Testis (tissue), 2 donors: ENCODE measurements at regions not wholly inside any gene's neighbourhood (a gene's known extent, or its start where the extent isn't known, plus 50 kb on each side); places are given as distances from the start of the nearest gene placed in this dataset.

ENCODE experiments used
- DNase-seq: peaks from one replicate; pipeline ENCODE4 v3.0.0-alpha.2; 2019
- H3K27ac ChIP-seq, 2 donors: fragments of 200-600 bp; sonication (generic); one replicate each; pipeline ENCODE4 v1.5.1; 2019
- H3K27me3 ChIP-seq: fragments of 200-600 bp; sonication (generic); one replicate; pipeline ENCODE4 v1.5.1; 2019
- H3K36me3 ChIP-seq: fragments of 200-600 bp; sonication (generic); one replicate; pipeline ENCODE4 v1.5.1; 2017; ENCODE audit warnings: low read depth; ENCODE audit errors: missing control alignments
- H3K4me1 ChIP-seq: fragments of 200-600 bp; sonication (generic); one replicate; pipeline ENCODE4 v1.5.1; 2019
- H3K4me3 ChIP-seq, 2 donors: fragments of 200-600 bp; sonication (generic); one replicate each; pipeline ENCODE4 v1.5.1; 2017 to 2019
- H3K9me3 ChIP-seq: fragments of 200-600 bp; sonication (generic); one replicate; pipeline ENCODE4 v1.5.1; 2017
- POLR2A ChIP-seq: fragments of 450-650 bp; IDR thresholded peaks from one replicate; pipeline ENCODE4 v1.6.1; 2017; ENCODE audit warnings: antibody characterized with exemption, mild to moderate bottlenecking, moderate library complexity
- WGBS, 2 donors: methylation state at CpG; one replicate each; pipeline ENCODE4 v1.1.5; 2018; 5-methylcytosine and 5-hydroxymethylcytosine counted together
- intact Hi-C: fragments of 100-400 bp; cut with DNase I; formaldehyde crosslinking; loops from one replicate; pipeline ENCODE4 v1.15.1; 2023; ENCODE audit warnings: low total_unique reads
- TF ChIP-seq, protein P1 (sequence below), 3 experiments: fragments of 450-650 bp in 2 of 3; fragments of 200-600 bp in 1 of 3; sonication (generic) in 1 of 3; IDR thresholded peaks; one replicate each; pipeline ENCODE4 v1.5.1; 2016 to 2019; ENCODE audit warnings: antibody characterized with exemption in 3 of 3, mild to moderate bottlenecking in 2 of 3, moderate library complexity in 1 of 3

DNA sequence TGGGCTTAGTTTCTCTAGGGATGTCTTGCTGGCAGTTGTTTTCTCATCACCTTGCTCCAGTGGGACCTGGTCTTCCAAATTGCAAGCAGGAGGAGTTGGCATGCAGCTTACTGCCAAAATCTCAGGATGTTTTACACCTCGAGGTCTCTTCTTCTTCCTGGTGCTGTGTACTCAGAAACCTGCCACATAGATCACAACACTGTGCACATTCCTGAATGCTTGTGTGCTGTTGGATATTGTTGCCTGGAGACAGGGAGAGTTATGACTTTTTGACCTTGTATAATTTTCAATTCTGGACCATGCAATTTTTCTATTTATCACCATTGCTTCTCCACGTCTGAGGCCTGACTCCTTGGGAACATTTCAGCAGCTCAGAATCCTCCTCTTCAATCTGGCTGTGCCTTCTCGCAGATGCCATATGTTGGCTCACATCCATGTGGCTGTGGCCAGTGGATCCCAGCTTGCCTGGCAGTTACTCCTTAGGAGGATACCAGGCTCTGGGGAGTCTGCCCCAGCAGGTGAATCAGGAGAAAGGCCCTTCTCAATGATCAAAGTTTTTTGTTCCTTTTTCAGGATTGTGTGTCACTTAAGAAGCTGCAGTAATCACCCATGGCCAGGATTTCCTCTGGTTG, 489.3 kb downstream of the TSN start:
- intact Hi-C loops: no loop called here
- 63 to 70% methylated on average over 3 of the region's 3 CpGs for WGBS, 2 donors
- H3K9me3 ChIP-seq: no peaks in the 10 kb centered on the region
- H3K4me3 ChIP-seq: no peak overlapping the region
- no peak for TF ChIP-seq POLR2A
- TF ChIP-seq, protein P1, sequence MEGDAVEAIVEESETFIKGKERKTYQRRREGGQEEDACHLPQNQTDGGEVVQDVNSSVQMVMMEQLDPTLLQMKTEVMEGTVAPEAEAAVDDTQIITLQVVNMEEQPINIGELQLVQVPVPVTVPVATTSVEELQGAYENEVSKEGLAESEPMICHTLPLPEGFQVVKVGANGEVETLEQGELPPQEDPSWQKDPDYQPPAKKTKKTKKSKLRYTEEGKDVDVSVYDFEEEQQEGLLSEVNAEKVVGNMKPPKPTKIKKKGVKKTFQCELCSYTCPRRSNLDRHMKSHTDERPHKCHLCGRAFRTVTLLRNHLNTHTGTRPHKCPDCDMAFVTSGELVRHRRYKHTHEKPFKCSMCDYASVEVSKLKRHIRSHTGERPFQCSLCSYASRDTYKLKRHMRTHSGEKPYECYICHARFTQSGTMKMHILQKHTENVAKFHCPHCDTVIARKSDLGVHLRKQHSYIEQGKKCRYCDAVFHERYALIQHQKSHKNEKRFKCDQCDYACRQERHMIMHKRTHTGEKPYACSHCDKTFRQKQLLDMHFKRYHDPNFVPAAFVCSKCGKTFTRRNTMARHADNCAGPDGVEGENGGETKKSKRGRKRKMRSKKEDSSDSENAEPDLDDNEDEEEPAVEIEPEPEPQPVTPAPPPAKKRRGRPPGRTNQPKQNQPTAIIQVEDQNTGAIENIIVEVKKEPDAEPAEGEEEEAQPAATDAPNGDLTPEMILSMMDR (IDR thresholded peaks at IDR 0.05): no peak
- DNase-seq: no peak
- no peaks in the 10 kb centered on the region for H3K27me3 ChIP-seq
- no peaks in the 10 kb centered on the region for H3K4me1 ChIP-seq
- H3K27ac ChIP-seq: no peak overlapping the region
- H3K36me3 ChIP-seq: no peaks in the 10 kb centered on the region

DNA sequence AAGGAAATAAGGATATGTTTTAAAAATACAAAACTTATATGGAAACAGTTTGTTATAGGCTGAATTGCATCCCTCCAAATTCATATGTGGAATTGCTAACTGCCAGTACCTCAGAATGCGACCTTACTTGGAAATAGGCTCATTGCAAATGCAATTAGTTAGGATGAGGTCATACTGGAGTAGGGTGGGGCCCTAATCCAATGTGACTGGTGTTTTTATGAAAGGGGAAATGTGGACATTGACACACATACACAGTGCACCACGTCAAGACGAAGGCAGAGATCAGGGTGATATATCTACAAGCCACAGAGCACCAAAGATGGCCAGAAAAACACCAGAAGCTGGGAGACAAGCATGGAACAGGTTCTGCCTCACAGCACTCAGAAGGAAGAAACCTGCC, 494.2 kb downstream of the TSN start:
- TF ChIP-seq POLR2A: no peak
- TF ChIP-seq, protein P1 (IDR thresholded peaks at IDR 0.05): no peak
- Histone ChIP-seq H3K27ac (no peak overlapping the region), H3K9me3 (no peaks in the 10 kb centered on the region), H3K36me3 (no peaks in the 10 kb centered on the region), H3K4me3 (no peak overlapping the region), H3K4me1 (no peaks in the 10 kb centered on the region), H3K27me3 (no peaks in the 10 kb centered on the region)
- intact Hi-C loops: no loop called here
- DNase-seq: no peak
- WGBS, 2 donors: 77 to 84% methylated on average over 3 of the region's 3 CpGs

DNA sequence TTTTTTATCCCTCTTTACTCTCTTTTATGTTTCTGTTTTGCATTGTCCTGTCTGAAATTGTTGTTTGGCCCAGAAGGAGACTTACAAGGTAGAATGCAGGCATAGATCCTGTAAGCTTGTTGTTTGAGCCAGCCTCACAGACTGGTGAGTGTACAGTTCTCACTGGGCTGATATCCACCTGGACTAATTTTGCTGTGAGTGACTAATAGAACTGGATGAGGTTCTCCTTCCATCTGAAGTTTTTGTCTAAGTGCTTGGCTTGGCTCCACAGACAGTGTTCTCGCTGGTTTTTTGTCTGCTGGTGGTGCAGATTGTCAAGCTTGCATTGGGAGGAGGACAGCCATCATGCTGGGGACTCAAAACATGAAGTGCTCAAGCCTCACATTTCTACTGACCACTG, 495.7 kb downstream of the TSN start:
- Histone ChIP-seq H3K27me3 (no peaks in the 10 kb centered on the region), H3K4me1 (no peaks in the 10 kb centered on the region), H3K9me3 (no peaks in the 10 kb centered on the region), H3K36me3 (no peaks in the 10 kb centered on the region), H3K4me3 (no peak overlapping the region), H3K27ac (no peak overlapping the region)
- DNase-seq: no peak
- intact Hi-C loops: no loop called here
- 96 to 100% methylated on average over 1 of the region's 1 CpG for WGBS, 2 donors
- TF ChIP-seq, protein P1 (IDR thresholded peaks at IDR 0.05): no peak
- no peak for TF ChIP-seq POLR2A

DNA sequence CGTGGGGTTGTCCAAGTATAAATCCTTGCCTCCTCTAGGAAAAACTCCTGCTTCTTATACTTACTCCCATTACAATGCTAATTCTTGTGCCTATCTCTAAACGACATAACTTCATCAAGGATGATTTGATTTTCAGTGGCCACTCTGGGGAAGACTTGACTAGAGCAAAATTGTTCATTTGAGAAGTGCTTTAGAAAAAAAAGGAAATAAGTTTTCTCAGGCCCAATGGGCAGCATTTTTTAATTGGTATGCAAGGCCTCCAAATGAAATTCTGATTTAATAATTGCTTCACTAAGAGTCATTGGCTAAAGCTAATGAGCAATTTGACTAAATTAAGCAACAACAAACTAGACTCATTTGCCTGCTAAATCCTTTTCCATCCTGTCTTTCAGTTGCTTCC, 496.1 kb downstream of the TSN start:
- H3K4me3 ChIP-seq: no peak overlapping the region
- no peaks in the 10 kb centered on the region for H3K9me3 ChIP-seq
- no peaks in the 10 kb centered on the region for H3K4me1 ChIP-seq
- no peaks in the 10 kb centered on the region for H3K27me3 ChIP-seq
- no peaks in the 10 kb centered on the region for H3K36me3 ChIP-seq
- TF ChIP-seq, protein P1 (IDR thresholded peaks at IDR 0.05): no peak
- no peak for TF ChIP-seq POLR2A
- intact Hi-C loops: no loop called here
- 75 to 89% methylated on average over 2 of the region's 2 CpGs for WGBS, 2 donors
- DNase-seq: no peak
- H3K27ac ChIP-seq: no peak overlapping the region

DNA sequence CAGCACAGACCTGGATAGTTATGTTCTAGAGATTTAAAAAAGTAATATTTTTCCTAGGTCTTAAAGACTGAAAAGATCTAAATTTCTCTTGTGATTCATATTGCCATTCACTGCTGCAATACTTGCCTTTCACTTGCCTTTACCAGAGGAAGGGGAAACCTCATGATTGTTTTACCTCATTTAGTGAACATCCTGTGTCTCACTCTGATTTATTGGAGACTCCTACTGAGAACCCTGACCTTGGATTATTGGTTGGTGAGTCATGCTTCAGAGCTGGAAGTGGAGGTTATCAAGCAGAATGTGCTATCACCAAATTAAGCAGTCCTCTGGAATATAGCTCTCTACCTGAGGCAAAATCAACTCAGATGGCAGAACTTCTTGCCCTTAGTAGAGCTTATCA, 500.5 kb downstream of the TSN start:
- H3K36me3 ChIP-seq: no peaks in the 10 kb centered on the region
- no peak for TF ChIP-seq POLR2A
- TF ChIP-seq, protein P1 (IDR thresholded peaks at IDR 0.05): no peak
- intact Hi-C loops: no loop called here
- H3K9me3 ChIP-seq: no peaks in the 10 kb centered on the region
- H3K27me3 ChIP-seq: no peaks in the 10 kb centered on the region
- no peak overlapping the region for H3K27ac ChIP-seq
- H3K4me3 ChIP-seq: no peak overlapping the region
- no peaks in the 10 kb centered on the region for H3K4me1 ChIP-seq
- DNase-seq: no peak
